ENCODE measurements at regions not wholly inside any gene's neighbourhood (a gene's known extent, or its start where the extent isn't known, plus 50 kb on each side); places are given as distances from the start of the nearest gene placed in this dataset.
"Not testable (repeated sequence)": the region's sequence is repeated elsewhere in the genome, so short reads cannot be mapped to it uniquely, and the experiment has no call there.

DNA sequence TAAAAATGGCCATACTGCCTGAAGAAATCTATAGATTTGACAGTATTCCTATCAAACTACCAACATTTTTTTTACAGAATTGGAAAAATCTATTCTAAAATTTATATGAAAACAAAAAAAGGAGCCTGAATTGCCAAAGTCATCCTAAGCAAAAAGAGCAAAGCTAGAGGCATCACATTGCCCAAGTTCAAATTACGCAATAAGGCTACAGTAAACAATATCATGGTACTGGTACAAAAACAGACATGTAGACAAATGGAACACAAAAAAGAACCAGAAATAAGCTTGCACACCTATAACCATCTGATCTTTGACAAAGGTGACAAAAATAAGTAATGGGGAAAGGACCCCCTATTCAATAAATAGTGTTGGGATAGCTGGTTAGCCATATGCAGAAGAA lies 50.2 kb upstream of the THSD7B start:
- no peak for DNase-seq

DNA sequence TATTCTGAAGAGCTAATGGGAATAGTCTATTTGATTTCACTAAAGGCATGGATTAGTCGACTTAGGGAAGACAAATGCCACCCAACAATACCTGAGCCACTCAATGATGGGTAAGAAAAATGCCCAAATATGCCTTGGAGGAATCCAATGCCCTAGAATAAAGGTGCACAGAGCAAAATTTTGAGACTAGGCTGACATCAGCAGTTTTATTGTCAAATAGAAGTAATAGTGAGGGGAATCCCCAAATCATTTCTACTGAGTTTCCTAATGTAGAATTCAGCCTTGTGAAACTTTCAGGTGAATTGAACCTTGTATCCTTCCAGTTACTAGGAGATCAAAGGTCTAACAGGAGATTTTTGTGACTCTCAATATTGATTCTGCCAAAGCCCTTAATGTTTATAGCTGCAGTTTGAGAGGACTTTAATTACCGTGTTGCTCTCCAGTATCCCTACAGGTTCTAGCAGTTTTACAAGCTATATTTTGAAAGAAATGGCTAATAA lies 50.8 kb upstream of the THSD7B start:
- no peak for DNase-seq

DNA sequence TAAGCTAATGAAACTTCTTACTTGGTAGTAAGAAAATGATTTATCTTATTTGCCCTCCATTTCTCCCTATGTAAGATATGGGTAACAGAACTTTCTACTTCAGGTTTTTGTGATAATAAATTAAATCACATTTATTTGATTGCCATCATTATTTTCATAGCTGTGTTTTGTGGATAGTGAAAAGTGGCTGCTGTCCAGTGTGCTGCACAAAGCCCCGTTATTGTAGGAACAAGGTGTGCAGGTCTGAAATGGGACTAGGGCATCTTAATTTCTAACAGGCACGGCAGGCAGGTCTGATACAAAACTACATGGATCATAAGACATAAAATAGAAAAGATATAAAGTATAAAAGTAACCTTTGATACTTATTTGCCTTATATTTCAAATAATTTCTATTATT lies 51.6 kb upstream of the THSD7B start:
- no peak for DNase-seq

DNA sequence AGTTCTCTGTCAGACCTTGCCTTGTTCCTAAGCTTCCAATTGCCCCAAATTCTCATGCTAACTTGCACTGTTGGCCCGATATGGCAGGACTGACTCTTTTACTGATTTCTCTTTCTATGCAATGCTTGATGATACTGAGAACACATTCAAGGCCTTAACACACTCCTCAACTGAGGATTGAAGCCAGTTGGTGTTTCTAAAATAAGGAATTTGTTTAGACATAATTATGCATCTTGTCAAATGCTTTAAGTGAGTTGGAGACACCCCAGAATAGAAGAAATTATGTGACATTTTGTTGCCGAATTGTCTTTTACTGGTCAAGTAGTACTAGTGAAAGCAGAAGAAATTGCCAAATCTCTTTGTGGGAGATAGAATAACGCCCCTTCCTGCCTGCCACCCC lies 60.0 kb upstream of the THSD7B start:
- no peak for DNase-seq

DNA sequence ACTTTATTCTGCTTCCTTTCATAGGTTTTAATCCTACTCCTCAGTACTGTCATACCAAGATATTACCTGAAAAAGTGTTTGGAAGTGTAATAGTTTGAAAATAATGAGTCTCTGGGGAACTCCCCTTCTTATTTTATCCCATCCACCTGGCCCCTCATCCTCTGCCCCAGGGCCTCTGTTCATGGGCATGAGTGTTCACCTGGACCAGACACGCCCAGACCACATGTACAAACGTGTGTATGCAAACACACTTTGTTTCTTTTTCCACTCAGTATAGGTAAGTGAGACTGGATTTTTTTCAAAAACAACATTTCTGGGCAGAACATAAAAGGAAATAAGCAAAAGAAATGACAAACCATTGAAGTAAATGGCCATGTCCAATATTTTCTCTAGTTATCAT lies 62.1 kb upstream of the THSD7B start:
- DNase-seq, result no peak

DNA sequence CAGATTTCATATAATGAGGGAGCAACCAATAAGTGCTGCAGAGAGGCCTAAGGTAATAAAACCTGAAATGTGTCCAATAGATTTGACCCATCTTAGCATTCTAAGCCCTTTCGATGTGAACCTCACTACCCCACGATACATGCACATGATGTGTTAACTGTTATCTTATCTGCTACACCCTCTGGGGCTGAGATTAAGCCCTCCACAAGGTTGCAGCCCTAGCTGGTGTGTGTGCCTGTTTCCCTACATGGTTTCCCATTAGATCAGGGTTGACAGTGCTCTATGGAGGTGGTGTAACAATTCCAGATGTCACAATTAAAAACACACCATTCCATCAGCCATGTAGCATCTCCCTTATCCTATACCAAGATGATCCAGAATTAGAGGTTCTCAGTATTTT lies 68.9 kb upstream of the THSD7B start:
- DNase-seq, result no peak

DNA sequence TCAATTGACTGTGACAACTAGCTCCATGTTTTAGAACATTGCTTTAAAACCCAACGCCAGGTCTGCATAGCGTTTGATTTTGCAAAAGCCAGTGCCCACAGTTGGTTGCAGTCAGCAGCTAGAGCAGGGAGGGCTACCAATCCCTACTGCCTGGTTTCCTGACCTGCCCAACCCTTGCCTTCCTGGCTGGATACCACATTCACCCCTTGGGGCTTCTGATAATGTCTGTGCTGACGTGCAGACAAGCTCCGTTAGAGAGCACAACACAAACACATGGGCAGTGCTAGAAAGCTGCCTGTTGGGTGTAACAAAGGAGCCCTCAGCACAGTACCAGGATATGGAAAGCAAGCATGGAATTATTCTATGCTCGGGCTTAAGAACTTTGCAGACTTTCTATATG lies 71.4 kb upstream of the THSD7B start:
- no peak for DNase-seq

DNA sequence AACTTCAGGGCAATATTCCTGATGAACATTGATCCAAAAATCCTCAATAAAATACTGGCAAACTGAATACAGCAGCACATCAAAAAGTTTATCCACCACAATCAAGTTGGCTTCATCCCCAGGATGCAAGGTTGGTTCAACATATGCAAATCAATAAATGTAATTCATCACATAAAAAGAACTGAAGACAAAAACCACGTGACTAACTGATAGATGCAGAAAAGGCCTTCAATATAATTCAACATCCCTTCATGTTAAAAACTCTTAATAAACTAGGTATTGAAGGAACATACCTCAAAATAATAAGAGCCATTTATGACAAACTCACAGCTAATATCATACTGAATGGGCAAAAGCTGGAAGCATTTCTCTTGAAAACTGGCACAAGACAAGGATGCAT lies 85.3 kb upstream of the THSD7B start:
- DNase-seq, result not testable (repeated sequence)

DNA sequence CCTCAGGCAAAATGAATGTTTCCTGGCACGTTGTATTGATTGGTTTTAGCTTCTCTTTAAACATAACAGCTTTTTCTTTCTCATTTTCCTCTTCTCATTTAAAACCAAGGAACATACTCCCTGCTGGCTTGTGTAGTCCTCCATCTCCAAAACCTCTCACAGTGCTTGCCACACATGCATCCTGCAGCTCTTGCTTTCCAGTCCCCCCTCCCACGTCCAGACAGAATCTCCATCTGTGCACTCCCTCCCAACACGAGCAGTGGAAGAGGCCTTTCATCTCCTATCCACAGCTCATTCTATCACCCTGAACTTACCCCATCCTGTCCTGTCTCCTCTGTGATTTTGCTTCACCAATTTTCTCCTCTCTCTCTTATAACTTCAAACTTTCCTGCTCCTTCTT lies 99.6 kb upstream of the THSD7B start:
- no peak for DNase-seq

DNA sequence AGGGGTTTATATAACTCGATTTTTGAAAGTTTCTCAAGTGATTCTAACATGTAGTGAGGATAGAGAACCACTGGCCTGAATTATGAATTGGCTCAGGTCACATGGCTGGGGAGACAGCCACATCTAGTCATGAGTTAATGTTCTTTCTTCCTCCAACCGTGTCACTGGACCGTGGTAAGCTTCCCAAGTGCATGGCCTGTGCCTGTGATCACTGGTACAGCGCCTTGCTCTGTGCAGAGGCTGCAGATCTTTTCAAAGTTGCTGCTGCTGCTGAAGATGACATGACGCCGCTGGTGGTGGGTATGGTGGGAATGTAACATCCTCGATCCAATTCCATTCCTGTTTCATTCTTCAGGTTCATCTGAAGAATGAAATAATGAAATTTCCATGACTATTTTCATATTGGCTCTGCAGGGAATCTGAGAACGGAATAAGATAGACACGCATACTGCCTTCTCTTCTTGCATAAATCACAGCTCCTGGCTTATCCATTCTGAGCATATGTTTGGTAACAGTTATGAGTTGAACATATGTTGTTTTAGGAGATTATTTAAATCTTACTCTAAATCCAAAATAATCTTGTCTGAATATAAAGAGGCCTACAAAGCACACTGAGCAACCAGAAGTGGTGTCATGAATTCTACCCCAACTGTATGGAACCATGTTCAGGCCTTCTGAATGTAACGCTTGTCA lies 100.5 kb upstream of the THSD7B start:
- no peak for DNase-seq

DNA sequence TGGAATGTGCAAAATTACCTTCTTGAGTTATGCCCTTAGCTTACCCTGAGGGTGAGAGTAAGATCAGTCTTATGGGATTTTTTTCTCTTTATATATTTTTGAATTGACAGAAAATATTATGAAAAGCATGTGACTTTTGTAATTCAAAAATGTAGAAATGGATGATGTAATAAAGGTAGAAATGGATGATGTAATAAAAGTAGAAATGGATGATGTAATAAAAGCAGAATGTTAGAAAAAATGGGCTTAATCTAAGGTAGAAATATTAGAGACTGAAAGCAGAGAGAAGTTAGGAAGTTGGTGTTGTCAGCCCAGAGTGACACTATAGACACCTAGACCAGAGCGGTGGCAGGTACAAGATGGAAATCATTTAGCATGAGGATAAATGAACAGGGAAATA lies 107.1 kb upstream of the THSD7B start:
- DNase-seq, result no peak

DNA sequence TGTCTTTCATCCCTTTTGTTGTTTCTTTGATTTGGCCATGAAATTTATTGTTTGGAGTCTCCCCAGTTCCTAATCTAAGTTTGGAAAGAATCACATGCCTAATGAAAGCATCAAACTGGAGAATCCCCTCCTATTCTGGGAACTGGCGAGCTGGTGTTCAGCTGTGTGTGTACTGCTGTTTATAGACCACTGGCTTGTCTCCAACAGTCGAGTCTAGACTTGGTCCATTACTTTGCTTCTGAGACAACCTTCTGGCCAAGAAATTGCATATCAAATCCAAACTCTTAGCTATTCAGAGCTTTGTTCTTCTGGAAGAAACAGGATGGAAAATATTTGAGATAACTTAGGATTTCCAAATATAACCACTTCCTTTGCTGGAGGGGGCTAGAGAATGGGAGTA lies 111.5 kb upstream of the THSD7B start:
- DNase-seq, result no peak

DNA sequence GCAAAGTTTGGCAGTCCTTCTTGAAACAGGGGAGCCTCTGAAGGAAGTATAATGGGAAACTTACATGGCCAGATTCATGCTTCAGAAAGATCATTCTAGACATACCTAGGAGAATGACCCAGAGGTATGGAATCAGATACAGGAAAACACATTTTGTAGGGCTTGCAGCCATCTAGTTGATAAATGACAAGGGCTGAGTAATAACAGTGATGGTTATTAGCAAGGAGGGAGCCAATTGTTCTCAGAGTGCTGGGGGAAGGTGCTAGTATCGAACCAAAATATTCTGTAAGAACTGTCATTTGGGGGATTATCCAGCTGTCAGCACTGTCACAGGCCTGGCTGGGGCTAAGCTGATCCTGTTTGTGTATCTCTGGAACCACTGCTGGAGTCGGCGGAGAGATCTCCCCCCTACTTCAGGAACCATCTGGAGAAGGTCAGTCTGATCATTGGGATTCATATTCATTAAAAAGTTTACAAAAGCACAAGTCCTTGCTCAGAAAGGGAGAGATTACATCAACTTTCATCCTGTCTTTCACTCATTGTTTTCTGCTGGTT lies 113.8 kb upstream of the THSD7B start:
- DNase-seq, result no peak

DNA sequence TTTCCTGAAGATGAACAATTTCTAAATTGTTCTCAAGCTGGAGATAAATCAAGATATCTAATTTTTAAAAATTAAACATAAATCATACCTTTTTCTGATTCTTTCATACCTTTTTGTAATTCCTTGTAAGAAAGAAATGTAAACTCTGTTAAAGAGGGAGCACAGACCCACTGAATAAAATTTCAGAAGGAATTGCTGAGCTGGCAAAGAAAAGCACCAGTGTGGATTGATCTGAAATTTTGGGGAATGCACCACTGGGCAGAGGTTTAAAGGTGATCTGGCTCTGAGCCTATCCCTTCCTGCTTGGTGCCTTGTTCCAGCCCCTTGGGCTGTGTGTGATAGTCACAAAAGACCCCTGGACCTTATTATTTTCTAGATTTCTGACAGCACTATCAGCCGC lies 118.3 kb upstream of the THSD7B start:
- DNase-seq, result no peak

DNA sequence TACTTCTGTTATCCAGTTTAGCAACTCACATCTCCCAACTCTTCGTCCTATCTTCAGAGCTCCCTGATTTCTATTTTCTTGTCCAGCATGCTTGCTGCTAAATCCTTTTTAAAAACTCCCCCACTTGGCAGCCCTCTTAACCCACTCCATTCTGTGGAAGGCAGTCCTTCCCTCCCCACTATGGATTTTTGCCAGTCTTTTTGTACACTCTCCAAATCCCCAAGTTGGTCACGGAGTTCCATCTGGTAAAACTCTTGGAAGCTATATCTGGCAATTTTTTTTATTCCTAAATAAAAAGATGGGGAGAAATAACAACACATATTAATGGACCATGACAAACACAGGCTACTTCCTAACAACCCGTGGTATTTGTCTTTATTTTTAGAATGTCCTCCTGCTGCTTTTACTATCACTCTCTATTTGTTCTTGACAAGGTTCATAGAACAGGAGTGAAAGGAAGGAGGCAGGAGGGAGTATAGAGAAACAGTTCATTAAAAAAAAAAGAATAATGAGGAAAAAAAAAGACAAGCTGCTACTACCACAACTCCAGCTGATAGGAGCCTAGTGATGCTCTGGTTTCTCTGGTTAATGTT lies 120.0 kb upstream of the THSD7B start:
- DNase-seq, result no peak

DNA sequence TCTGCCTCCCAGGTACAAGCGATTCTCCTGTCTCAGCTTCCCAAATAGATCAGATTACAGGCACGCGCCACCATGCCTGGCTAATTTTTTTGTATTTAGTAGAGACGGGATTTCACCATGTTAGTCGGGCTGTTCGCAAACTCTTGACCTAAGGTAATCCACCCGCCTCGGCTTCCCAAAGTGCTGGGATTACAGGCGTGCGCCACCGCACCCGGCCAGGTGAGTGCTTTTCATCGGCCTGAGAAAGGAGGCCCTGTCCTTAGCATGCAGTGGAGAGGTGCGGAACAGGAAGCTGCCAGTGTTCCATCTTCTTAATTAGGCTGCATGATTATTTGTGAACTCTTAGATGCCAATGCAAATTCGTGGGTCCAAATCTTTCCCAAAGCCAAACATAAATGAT lies 125.7 kb upstream of the THSD7B start:
- no peak for DNase-seq

DNA sequence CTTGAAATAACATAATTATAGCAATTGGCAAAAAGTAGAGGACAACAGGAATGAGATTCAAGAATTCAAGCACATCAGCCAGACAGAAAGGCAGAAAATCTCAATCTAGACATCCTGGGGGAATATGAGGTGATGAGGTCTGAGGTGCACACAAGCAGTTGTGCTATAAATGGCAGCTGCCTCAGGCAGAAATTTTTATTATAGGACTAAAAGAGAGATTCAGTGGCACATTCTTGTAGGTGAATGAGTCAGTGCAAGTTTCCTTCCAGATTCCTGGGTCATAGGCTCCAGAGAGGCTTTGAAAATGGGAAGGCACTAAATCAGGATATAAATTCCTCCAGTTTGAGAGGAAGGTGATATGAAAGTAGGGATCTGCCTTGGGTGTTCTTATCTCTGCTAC lies 127.2 kb upstream of the THSD7B start:
- no peak for DNase-seq

DNA sequence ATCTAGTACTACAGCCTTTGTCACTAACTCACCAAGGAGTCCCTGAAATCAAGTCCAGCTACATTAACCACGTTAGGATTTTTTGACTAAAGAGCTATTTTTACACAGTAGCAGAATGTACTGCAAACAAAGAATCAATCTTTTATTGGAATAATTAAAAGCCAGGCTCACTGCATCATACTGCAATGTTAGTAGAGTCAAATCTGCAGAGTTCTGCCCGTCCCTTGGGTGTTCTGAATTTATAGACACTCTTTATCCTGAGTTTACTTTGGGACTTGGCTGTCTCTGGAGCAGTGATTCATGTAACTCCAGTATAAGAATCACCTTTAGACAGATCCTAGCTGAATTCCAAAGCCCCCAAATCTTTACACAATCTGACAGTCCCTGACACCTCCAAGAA lies 127.9 kb upstream of the THSD7B start:
- DNase-seq, result no peak

DNA sequence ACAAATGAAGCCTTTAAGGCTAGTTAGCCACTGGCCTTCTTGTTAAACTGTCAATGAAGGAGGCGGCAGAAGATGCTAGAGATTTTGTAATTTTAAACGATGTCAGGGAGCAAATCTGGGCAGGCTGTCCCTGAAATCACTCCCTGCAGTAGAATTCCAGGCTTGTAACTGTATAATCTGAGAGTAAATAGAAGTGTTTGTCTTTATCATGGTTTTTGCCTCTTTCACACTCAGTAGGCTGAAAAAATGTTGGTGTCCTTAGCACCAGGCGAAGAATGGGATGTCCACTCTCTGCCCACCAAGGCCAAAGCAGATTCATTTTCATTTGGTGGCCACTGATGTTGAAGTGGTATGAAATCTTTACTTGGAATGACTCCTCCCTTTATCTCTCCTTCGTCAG lies 136.9 kb upstream of the THSD7B start:
- DNase-seq, result no peak

DNA sequence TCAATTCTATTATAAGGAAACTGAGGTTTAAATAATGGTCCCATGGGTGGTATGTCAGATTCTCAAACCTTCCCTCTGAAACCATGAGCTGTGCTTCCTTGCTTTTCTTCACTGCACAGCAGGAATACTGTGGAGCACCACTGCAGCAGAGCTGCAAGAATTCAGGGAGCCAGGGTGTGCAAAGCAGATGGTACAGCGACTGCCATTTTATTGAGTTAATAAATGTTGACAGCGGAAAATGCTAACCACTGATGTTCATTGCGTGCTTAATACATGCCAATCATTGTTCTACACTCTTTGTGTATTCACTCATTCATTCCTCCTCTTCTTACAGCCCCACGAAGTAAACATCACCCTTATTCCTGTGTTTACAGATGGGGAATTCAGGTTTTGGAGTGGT lies 152.2 kb upstream of the THSD7B start:
- DNase-seq, result no peak

DNA sequence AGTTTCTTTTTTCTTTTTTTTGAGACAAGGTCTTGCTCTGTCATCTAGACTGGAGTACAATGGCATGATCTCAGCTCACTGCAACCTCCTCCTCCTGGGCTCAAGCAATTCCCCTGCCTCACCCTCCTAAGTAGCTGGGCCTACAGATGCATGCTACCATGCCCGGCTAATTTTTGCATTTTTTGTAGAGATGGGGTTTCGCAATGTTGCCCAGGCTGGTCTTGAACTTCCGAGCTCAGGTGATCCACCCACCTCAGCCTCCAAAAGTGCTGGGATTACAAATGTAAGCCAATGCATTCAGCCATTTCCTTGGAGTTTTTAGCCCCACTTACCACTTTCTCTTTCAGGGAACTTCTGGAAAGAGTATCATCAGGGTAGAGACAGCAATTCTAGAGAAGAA lies 153.3 kb upstream of the THSD7B start:
- no peak for DNase-seq

DNA sequence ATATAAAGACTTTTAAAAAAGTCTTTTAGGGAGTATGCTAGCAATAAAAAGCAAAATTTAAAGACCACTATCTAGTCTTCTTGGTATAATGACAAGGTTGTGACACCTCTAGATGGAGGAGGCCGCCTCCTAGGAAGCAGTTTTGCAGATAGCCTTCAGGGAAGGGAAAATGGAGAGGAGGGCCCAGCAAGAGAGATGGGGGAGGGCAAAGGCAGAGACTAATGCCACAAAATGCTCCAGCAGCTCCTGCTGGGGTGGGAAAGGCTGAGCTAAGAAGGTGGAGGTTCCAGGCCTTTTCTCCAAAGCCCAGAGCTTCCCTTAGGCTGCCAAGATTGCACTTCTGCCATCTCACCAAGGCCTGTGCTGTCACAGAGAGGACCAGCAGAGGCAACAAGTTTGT lies 153.9 kb upstream of the THSD7B start:
- DNase-seq, result no peak

DNA sequence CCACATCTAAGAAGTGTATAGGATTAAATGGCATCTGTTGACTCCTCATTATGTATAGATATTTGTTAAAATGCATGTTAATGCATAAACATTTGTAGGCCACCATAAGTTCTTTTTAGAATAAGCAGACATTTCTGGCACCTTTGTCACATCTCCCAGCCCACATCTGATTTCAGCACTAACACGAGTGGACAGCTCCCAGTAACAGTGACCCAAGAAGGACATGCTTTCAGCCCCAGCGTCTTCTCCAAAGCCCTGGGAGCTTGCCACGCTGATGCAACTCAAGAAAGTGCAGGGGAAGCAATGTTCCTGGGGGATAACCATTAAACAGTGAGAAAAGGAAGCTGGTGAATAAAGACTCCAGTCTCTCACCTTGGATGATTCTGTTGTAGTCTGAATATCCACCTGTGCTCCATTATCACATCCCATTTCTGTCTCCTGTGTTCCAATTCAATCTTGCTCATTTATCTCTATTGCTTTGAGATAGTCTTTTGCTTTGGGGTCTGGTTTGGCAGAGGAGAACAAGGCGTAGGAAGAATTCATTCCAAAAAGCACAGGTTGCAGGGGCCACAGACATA lies 182.6 kb upstream of the THSD7B start:
- DNase-seq, result no peak

DNA sequence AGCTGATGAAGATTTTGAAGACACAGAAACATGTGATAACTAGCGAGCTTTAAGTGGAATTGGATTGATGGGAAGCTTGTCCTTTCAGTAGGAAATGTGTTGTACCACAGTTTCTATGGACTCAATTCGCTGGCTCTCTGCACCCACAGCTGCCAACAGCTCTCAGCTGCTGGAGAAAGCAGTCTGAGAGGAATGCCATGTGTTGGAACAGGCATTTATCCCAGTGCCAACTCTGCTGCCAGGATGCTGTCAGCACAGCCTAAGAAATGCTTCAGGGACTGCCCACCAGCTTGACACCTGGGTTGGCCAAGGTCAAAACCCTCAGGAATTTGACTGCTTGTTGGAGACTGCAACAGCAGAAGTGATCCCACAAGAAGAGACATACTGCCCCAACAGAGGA lies 193.0 kb upstream of the THSD7B start:
- no peak for DNase-seq

Measured in effector CD4-positive, alpha-beta T cell (primary cell).